A673 (cell line): ENCODE measurements at regions not wholly inside any gene's neighbourhood (a gene's known extent, or its start where the extent isn't known, plus 50 kb on each side); places are given as distances from the start of the nearest gene placed in this dataset.
A peak's percentile ranks its signal among the peaks of the same experiment; 100 is the strongest.

ENCODE experiments used
- BruUV-seq: library from RNA; stranded (reverse); fragments of 400-500 nt; replicated peaks from 2 replicates; lab custom pipeline; 2021; lab: Mats Ljungman, UMichigan
- CTCF ChIA-PET: fragments of 300-600 bp; sonication (Branson Sonifier 250); formaldehyde crosslinking; loops from one replicate; lab custom pipeline; 2022; ENCODE audit warnings: antibody characterized with exemption; lab: Charles Lee
- POLR2A ChIA-PET: fragments of 300-600 bp; sonication (Branson Sonifier 250); formaldehyde crosslinking; loops from one replicate; lab custom pipeline; 2022; ENCODE audit warnings: antibody characterized with exemption; ENCODE audit not compliant: low non-redundant PET; lab: Charles Lee
- DNase-seq: peaks from one replicate; pipeline ENCODE4 v3.0.0-alpha.2; 2015; ENCODE audit warnings: low spot score
- H3K27ac ChIP-seq: fragments of 200-600 bp; sonication (generic); 2 replicates; pipeline ENCODE4 v1.5.1; 2016; ENCODE audit warnings: mixed run types, low read depth, mild to moderate bottlenecking, mixed read lengths, antibody characterized with exemption, low read length; ENCODE audit not compliant: poor library complexity, severe bottlenecking
- H3K27me3 ChIP-seq: fragments of 200-600 bp; sonication (generic); replicated peaks from 2 replicates; pipeline ENCODE4 v1.6.1; 2017; ENCODE audit warnings: mixed run types, low read depth, mild to moderate bottlenecking, mixed read lengths, antibody characterized with exemption, low read length; ENCODE audit not compliant: insufficient read depth, poor library complexity
- H3K36me3 ChIP-seq: fragments of 200-600 bp; sonication (generic); 2 replicates; pipeline ENCODE4 v1.6.1; 2016; ENCODE audit warnings: mixed run types, mild to moderate bottlenecking, mixed read lengths, antibody characterized with exemption, low read length; ENCODE audit not compliant: insufficient read depth, poor library complexity, severe bottlenecking
- H3K4me1 ChIP-seq: fragments of 200-600 bp; sonication (generic); 2 replicates; pipeline ENCODE4 v1.6.1; 2017; ENCODE audit warnings: mixed run types, mild to moderate bottlenecking, mixed read lengths, antibody characterized with exemption, low read length; ENCODE audit not compliant: insufficient read depth, poor library complexity, severe bottlenecking
- H3K4me3 ChIP-seq: fragments of 200-600 bp; sonication (generic); 2 replicates; pipeline ENCODE4 v1.5.1; 2016; ENCODE audit warnings: low read depth, mixed run types, mild to moderate bottlenecking, mixed read lengths, low read length; ENCODE audit not compliant: poor library complexity, severe bottlenecking
- H3K9me3 ChIP-seq: fragments of 200-600 bp; sonication (generic); 2 replicates; pipeline ENCODE4 v1.6.1; 2016; ENCODE audit warnings: mixed run types, low read depth, mild to moderate bottlenecking, mixed read lengths, antibody characterized with exemption, low read length; ENCODE audit not compliant: poor library complexity, severe bottlenecking
- CTCF ChIP-seq: fragments of 300-800, 200-600 bp; sonication (generic); conservative IDR thresholded peaks from 2 replicates; pipeline ENCODE4 v1.5.1; 2017; ENCODE audit warnings: low read depth, mild to moderate bottlenecking, antibody characterized with exemption, low read length, moderate library complexity, mixed read lengths
- EZH2 ChIP-seq: fragments of 200-600 bp; sonication (generic); IDR thresholded peaks from 2 replicates; pipeline ENCODE4 v1.6.1; 2017; ENCODE audit warnings: borderline replicate concordance, low read depth, mild to moderate bottlenecking, mixed read lengths, antibody characterized with exemption, low read length; ENCODE audit not compliant: poor library complexity, severe bottlenecking
- intact Hi-C: fragments of 100-400 bp; cut with micrococcal nuclease; formaldehyde crosslinking; loops from one replicate; pipeline ENCODE4 v1.10.0; 2022; ENCODE audit not compliant: unreplicated experiment

DNA sequence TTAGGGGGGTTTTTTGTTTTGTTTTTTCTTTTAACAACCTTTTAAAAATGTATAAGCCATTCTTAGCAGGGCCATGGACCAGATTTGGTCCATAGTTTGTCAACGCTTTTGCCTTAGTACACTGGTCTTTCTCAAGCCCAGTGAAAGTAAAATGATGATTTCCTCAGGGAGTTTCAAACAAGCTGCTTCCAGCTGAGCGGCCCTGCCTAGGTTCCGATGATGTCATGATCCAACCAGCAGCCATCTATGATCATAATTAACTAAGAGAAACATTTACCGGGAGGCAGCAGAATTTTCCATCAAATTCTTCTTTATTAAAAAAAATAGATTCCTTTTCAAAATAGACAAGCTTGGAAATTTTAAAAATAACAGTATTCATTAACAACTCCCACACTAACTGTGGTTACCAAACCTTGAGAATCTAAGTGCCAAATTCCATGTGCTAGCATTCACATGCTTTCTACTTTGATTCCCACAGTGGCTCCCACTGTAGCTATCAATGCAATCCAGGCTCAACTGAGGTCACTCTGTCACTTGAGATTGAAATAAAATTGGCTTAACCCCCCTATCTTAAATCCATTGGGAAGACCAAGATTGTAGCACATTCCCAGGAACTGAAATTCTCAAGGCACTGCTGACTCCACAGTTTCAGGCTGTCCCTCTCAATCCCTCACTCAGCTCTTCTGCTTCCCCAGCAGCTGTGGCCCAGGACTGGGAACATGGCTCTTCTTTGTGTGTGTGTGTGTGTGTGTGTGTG is 148.9 kb downstream of the RNF152 start:
- DNase-seq, result peak; percentile 13
- CTCF ChIA-PET, result no interaction called here
- POLR2A ChIA-PET, result no interaction called here
- TF ChIP-seq EZH2 (no peak), CTCF (no peak)
- no peaks in the 10 kb centered on the region for H3K9me3 ChIP-seq
- H3K27me3 ChIP-seq, result no peaks in the 10 kb centered on the region
- intact Hi-C loops, result no loop called here
- no peak overlapping the region for H3K4me3 ChIP-seq
- no peak overlapping the region for H3K27ac ChIP-seq
- H3K4me1 ChIP-seq, result no peaks in the 10 kb centered on the region
- H3K36me3 ChIP-seq, result no peaks in the 10 kb centered on the region
- no TSS peak for BruUV-seq

DNA sequence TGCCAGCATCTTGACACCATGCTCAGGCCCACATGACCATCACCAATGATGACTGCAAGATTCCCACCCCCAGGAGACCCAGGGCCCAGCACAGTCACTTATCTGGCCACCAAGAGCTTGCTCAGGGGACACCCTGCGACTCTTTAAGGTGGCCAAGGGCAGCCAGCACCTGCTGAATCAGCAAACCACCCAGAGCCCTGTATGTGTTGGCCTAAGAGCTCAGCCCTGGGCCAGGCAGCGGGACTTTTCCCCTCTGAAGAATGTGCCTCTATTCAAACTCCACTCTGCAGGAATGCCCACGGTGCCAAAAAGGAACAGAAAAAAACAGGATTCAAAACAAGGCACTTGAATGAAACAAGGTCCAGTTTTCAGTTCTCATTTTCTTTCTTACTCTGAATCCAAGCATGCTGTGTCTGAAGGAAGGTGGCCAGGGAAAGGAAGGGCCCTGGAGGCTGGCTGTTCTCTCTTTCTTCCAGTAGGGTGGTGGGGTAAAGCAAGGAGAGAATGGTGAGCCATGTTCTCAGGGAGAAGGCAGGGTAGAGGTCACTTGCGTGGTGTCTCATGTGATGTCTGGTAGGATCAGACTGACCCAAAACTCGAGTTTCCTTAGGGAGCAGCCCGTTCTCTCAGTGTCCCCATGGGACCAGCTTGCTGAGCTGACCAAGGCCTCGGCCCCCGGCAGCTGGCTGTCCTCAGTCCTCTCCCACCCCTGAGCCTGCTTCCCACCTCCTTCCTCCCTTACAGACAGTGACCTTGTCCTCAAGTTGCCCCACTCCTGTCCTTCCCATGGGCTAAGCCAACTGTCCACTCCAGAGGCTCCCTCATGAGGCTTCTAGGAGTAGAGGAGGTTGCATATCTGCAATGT is 150.0 kb downstream of the RNF152 start:
- H3K4me3 ChIP-seq, result no peak overlapping the region
- H3K4me1 ChIP-seq, result no peaks in the 10 kb centered on the region
- no peak for DNase-seq
- H3K27me3 ChIP-seq, result no peaks in the 10 kb centered on the region
- TF ChIP-seq CTCF (no peak), EZH2 (no peak)
- no peaks in the 10 kb centered on the region for H3K9me3 ChIP-seq
- ChIA-PET CTCF (no interaction called here), POLR2A (no interaction called here)
- intact Hi-C loops, result no loop called here
- H3K27ac ChIP-seq, result no peak overlapping the region
- H3K36me3 ChIP-seq, result no peaks in the 10 kb centered on the region
- BruUV-seq, result no TSS peak

DNA sequence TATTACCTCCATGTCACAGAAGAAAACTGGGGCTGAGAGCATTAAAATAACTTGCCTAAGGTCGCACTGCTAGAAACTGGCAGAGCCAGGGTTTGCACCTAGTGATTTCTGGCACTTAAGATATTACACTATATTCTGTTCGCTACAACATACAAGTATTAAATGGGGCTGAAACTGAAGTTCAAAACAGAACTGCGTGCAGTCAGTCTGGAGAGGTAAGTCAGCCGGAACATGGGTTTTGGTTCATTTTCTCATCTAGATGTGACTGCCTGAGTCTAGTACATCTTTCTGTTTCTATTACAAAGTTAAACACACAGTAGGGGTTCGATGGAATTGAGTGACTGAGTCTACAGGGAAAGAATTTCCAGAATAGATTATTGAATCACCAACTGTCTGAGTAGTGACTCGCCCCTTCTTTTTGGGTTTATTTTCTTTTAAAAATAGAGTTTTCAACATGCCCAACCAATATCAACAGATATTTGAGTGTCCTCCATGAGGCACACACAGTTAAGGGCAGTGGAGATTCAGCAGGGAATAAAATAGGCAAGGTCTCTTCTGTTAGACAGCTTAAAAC is 150.8 kb downstream of the RNF152 start:
- no peak overlapping the region for H3K4me3 ChIP-seq
- CTCF ChIA-PET, result no interaction called here
- POLR2A ChIA-PET, result no interaction called here
- H3K36me3 ChIP-seq, result no peaks in the 10 kb centered on the region
- no peak for DNase-seq
- TF ChIP-seq EZH2 (no peak), CTCF (no peak)
- no peaks in the 10 kb centered on the region for H3K27me3 ChIP-seq
- H3K27ac ChIP-seq, result no peak overlapping the region
- BruUV-seq, result no TSS peak
- intact Hi-C loops, result no loop called here
- H3K9me3 ChIP-seq, result no peaks in the 10 kb centered on the region
- H3K4me1 ChIP-seq, result no peaks in the 10 kb centered on the region
